ENCODE measurements at regions not wholly inside any gene's neighbourhood (a gene's known extent, or its start where the extent isn't known, plus 50 kb on each side); places are given as distances from the start of the nearest gene placed in this dataset.
"Not testable (repeated sequence)": the region's sequence is repeated elsewhere in the genome, so short reads cannot be mapped to it uniquely, and the experiment has no call there.

GRCh38 chr12:25615119-25615518 is 62.0 kb upstream of the LMNTD1 start:
- DNase-seq: no peak

GRCh38 chr12:25616286-25616685 is 63.2 kb upstream of the LMNTD1 start:
- DNase-seq: no peak

- DNase-seq: no peak
Measured at GRCh38 chr12:25617991-25618390, 64.9 kb upstream of the LMNTD1 start.

- DNase-seq: no peak
Measured at GRCh38 chr12:25623816-25624215, 70.7 kb upstream of the LMNTD1 start.

- DNase-seq: no peak
Measured at GRCh38 chr12:25625146-25625545, 72.1 kb upstream of the LMNTD1 start.

- DNase-seq: no peak
Measured at GRCh38 chr12:25629341-25629740, 76.3 kb upstream of the LMNTD1 start.

- DNase-seq: not testable (repeated sequence)
Measured at GRCh38 chr12:25630735-25631515, 77.8 kb upstream of the LMNTD1 start.

GRCh38 chr12:25633149-25633548 is 80.1 kb upstream of the LMNTD1 start:
- not testable (repeated sequence) for DNase-seq

GRCh38 chr12:25637752-25638151 is 84.7 kb upstream of the LMNTD1 start:
- no peak for DNase-seq

- DNase-seq: no peak
Measured at GRCh38 chr12:25639406-25639805, 86.3 kb upstream of the LMNTD1 start.

GRCh38 chr12:25644979-25645378 is 91.9 kb upstream of the LMNTD1 start:
- DNase-seq: no peak

- DNase-seq: no peak
Measured at GRCh38 chr12:25645427-25645826, 92.3 kb upstream of the LMNTD1 start.

GRCh38 chr12:25651931-25652330 is 98.8 kb upstream of the LMNTD1 start:
- no peak for DNase-seq

- DNase-seq: no peak
Measured at GRCh38 chr12:25652371-25652770, 99.3 kb upstream of the LMNTD1 start.

- no peak for DNase-seq
Measured at GRCh38 chr12:25653487-25654175, 100.5 kb upstream of the LMNTD1 start.

- DNase-seq: peak in 1 of 2 experiments; percentile 59
Measured at GRCh38 chr12:25655702-25656101, 102.6 kb upstream of the LMNTD1 start.

- DNase-seq: no peak
Measured at GRCh38 chr12:25659621-25660020, 106.5 kb upstream of the LMNTD1 start.

- DNase-seq: no peak
Measured at GRCh38 chr12:25670076-25671055, 117.3 kb upstream of the LMNTD1 start.

GRCh38 chr12:25675808-25676207 is 122.7 kb upstream of the LMNTD1 start:
- DNase-seq: no peak

- no peak for DNase-seq
Measured at GRCh38 chr12:25677232-25677937, 124.3 kb upstream of the LMNTD1 start.

- no peak for DNase-seq
Measured at GRCh38 chr12:25681580-25681979, 128.5 kb upstream of the LMNTD1 start.

- DNase-seq: no peak
Measured at GRCh38 chr12:25682421-25682820, 129.3 kb upstream of the LMNTD1 start.

GRCh38 chr12:25684070-25684469 is 131.0 kb upstream of the LMNTD1 start:
- DNase-seq: no peak

Measured in NCI-H526 (cell line).